HG03432 (cell line): ENCODE measurements at regions not wholly inside any gene's neighbourhood (a gene's known extent, or its start where the extent isn't known, plus 50 kb on each side); places are given as distances from the start of the nearest gene placed in this dataset.
"Not testable (repeated sequence)": the region's sequence is repeated elsewhere in the genome, so short reads cannot be mapped to it uniquely, and the experiment has no call there.

Source experiments
- ATAC-seq: cut with Tn5 transposase; IDR thresholded peaks from one replicate; pipeline ENCODE4 v1.9.1; 2021; ENCODE audit warnings: mild to moderate bottlenecking, moderate library complexity; ENCODE audit not compliant: unreplicated experiment

- not testable (repeated sequence) for ATAC-seq
Observed at GRCh38 chr3:177871267-177871666, 665.0 kb upstream of the KCNMB2 start.

GRCh38 chr3:177878192-177878591 lies 658.0 kb upstream of the KCNMB2 start:
- no peak for ATAC-seq

- ATAC-seq = no peak
Observed at GRCh38 chr3:177878957-177879356, 657.3 kb upstream of the KCNMB2 start.

- ATAC-seq = no peak
Observed at GRCh38 chr3:177881351-177881750, 654.9 kb upstream of the KCNMB2 start.

- no peak for ATAC-seq
Observed at GRCh38 chr3:177882124-177882648, 654.0 kb upstream of the KCNMB2 start.

GRCh38 chr3:177883091-177883490 lies 653.1 kb upstream of the KCNMB2 start:
- ATAC-seq = no peak

GRCh38 chr3:177883957-177884356 lies 652.3 kb upstream of the KCNMB2 start:
- ATAC-seq = peak; percentile 65

GRCh38 chr3:177885063-177885462 lies 651.2 kb upstream of the KCNMB2 start:
- ATAC-seq = no peak

GRCh38 chr3:177886501-177886900 lies 649.7 kb upstream of the KCNMB2 start:
- no peak for ATAC-seq

GRCh38 chr3:177887475-177887874 lies 648.8 kb upstream of the KCNMB2 start:
- ATAC-seq = peak; percentile 60

GRCh38 chr3:177889161-177889560 lies 647.1 kb upstream of the KCNMB2 start:
- ATAC-seq = no peak

- no peak for ATAC-seq
Observed at GRCh38 chr3:177889652-177890358, 646.4 kb upstream of the KCNMB2 start.

- ATAC-seq = no peak
Observed at GRCh38 chr3:177890359-177890683, 645.9 kb upstream of the KCNMB2 start.

- ATAC-seq = not testable (repeated sequence)
Observed at GRCh38 chr3:177891569-177891968, 644.7 kb upstream of the KCNMB2 start.

- no peak for ATAC-seq
Observed at GRCh38 chr3:177893331-177893730, 642.9 kb upstream of the KCNMB2 start.

GRCh38 chr3:177894081-177894728 lies 642.0 kb upstream of the KCNMB2 start:
- no peak for ATAC-seq

GRCh38 chr3:177898185-177898584 lies 638.1 kb upstream of the KCNMB2 start:
- no peak for ATAC-seq

GRCh38 chr3:177899275-177900067 lies 636.8 kb upstream of the KCNMB2 start:
- no peak for ATAC-seq

GRCh38 chr3:177902876-177903275 lies 633.4 kb upstream of the KCNMB2 start:
- no peak for ATAC-seq

GRCh38 chr3:177904621-177905020 lies 631.6 kb upstream of the KCNMB2 start:
- no peak for ATAC-seq
